Esophagus muscularis mucosa (tissue), 4 donors: ENCODE measurements at regions not wholly inside any gene's neighbourhood (a gene's known extent, or its start where the extent isn't known, plus 50 kb on each side); places are given as distances from the start of the nearest gene placed in this dataset.

Experiments
- DNase-seq: peaks from one replicate; pipeline ENCODE4 v3.0.0-alpha.2; 2017; ENCODE audit errors: extremely low spot score
- H3K27ac ChIP-seq, 4 donors: fragments of 200-600 bp; sonication (generic); replicated peaks in 1 of 4; 1 replicate in 3 of 4; 2 replicates in 1 of 4; pipeline ENCODE4 v1.5.1; 2016 to 2019; ENCODE audit warnings: mild to moderate bottlenecking in 1 of 4
- H3K27me3 ChIP-seq, 4 donors: fragments of 200-600 bp; sonication (generic); one replicate each; pipeline versions ENCODE4 v1.5.1 to v1.6.0; 2016 to 2019
- H3K36me3 ChIP-seq, 4 donors: fragments of 200-600 bp; sonication (generic); one replicate each; pipeline ENCODE4 v1.5.1; 2016 to 2019
- H3K4me1 ChIP-seq, 4 donors: fragments of 200-600 bp; sonication (generic); one replicate each; pipeline ENCODE4 v1.5.1; 2016 to 2019
- H3K4me3 ChIP-seq, 4 donors: fragments of 200-600 bp; sonication (generic); 1 replicate in 2 of 4; 2 replicates in 2 of 4; pipeline ENCODE4 v1.5.1; 2016 to 2019; ENCODE audit warnings: mild to moderate bottlenecking in 4 of 4, moderate library complexity in 1 of 4
- H3K9me3 ChIP-seq, 4 donors: fragments of 200-600 bp; sonication (generic); 1 replicate in 3 of 4; 2 replicates in 1 of 4; pipeline ENCODE4 v1.5.1; 2016 to 2019
- EP300 ChIP-seq: sonication (generic); formaldehyde crosslinking; IDR thresholded peaks from one replicate; pipeline ENCODE4 v1.6.1; 2017; ENCODE audit warnings: antibody characterized with exemption
- POLR2A ChIP-seq: fragments of 450-650 bp; IDR thresholded peaks from one replicate; pipeline ENCODE4 v1.6.1; 2017; ENCODE audit warnings: antibody characterized with exemption, moderate library complexity, mild to moderate bottlenecking, low read depth
- POLR2AphosphoS5 ChIP-seq, 2 donors: sonication (generic); formaldehyde crosslinking; IDR thresholded peaks; one replicate each; pipeline ENCODE4 v1.6.1; 2017; ENCODE audit warnings: antibody characterized with exemption in 2 of 2
- WGBS: methylation state at CpG from one replicate; pipeline ENCODE4 v1.1.5; 2018; 5-methylcytosine and 5-hydroxymethylcytosine counted together
- intact Hi-C: fragments of 100-400 bp; cut with DNase I; formaldehyde crosslinking; loops from one replicate; pipeline ENCODE4 v1.15.1; 2023
- TF ChIP-seq, protein P1 (sequence below), 3 experiments: fragments of 200-600 bp in 2 of 3; fragments of 450-650 bp in 1 of 3; sonication (generic) in 2 of 3; IDR thresholded peaks; one replicate each; pipeline ENCODE4 v1.5.1; 2017 to 2019; ENCODE audit warnings: antibody characterized with exemption in 3 of 3, mild to moderate bottlenecking in 2 of 3, moderate library complexity in 1 of 3

DNA sequence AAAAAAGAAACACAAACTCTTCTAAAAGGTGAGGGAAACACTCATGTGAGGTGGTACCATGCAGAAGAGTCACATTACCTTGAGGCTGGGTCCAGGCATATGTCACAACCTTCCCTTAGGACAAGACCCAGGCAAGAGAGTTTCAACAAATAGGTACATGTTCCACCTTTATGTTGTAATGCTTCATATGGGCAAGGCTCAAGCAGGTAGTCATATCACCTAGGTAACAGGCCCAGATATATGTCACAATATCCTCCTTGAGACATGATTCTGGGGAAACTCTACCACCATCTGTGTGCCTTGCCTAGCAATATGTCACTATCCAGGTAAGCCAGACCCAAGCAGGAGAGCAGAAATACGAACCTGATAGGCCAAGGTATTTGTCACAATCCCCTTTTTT, 892.2 kb upstream of the AMELY start:
- Histone ChIP-seq H3K36me3 (no peaks in the 10 kb centered on the region), H3K4me3 (no peak overlapping the region), H3K27me3 (no peaks in the 10 kb centered on the region), H3K4me1 (no peaks in the 10 kb centered on the region), H3K9me3 (no peaks in the 10 kb centered on the region), H3K27ac (no peak overlapping the region)
- TF ChIP-seq EP300: no peak
- TF ChIP-seq POLR2A: no peak
- TF ChIP-seq POLR2AphosphoS5 (IDR thresholded peaks at IDR 0.05): no peak
- TF ChIP-seq, protein P1, sequence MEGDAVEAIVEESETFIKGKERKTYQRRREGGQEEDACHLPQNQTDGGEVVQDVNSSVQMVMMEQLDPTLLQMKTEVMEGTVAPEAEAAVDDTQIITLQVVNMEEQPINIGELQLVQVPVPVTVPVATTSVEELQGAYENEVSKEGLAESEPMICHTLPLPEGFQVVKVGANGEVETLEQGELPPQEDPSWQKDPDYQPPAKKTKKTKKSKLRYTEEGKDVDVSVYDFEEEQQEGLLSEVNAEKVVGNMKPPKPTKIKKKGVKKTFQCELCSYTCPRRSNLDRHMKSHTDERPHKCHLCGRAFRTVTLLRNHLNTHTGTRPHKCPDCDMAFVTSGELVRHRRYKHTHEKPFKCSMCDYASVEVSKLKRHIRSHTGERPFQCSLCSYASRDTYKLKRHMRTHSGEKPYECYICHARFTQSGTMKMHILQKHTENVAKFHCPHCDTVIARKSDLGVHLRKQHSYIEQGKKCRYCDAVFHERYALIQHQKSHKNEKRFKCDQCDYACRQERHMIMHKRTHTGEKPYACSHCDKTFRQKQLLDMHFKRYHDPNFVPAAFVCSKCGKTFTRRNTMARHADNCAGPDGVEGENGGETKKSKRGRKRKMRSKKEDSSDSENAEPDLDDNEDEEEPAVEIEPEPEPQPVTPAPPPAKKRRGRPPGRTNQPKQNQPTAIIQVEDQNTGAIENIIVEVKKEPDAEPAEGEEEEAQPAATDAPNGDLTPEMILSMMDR (IDR thresholded peaks at IDR 0.05): no peak
- no peak for DNase-seq
- intact Hi-C loops: no loop called here
- no CpG with 5 or more reads among the region's 1 CpG for WGBS

DNA sequence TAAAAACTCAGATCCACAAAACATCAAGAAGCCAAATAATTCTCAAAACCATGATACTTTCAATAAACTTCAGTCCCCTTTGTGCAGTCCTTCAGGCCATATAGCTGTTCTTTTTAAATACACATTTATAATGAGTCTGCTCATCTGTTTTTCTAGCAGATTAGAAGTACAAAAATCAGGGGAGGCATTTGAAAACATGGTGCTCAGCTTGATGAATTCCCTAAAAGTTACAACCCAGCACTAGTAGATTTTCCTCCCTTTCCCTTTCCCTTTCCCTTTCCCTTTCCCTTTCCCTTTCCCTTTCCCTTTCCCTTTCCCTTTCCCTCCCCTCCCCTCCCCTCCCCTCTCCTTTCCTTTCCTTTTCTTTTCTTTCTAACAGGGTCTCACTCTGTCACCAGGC, 884.6 kb upstream of the AMELY start:
- no peaks in the 10 kb centered on the region for H3K36me3 ChIP-seq
- intact Hi-C loops: no loop called here
- no peak overlapping the region for H3K4me3 ChIP-seq
- peaks cover 0 to 6% (median 0%) of the 10 kb centered on the region in 4 donors for H3K4me1 ChIP-seq
- no peaks in the 10 kb centered on the region for H3K27me3 ChIP-seq
- H3K9me3 ChIP-seq: no peaks in the 10 kb centered on the region
- DNase-seq: no peak
- TF ChIP-seq, protein P1 (IDR thresholded peaks at IDR 0.05): no peak
- TF ChIP-seq POLR2A (no peak), EP300 (no peak)
- H3K27ac ChIP-seq: no peak overlapping the region

DNA sequence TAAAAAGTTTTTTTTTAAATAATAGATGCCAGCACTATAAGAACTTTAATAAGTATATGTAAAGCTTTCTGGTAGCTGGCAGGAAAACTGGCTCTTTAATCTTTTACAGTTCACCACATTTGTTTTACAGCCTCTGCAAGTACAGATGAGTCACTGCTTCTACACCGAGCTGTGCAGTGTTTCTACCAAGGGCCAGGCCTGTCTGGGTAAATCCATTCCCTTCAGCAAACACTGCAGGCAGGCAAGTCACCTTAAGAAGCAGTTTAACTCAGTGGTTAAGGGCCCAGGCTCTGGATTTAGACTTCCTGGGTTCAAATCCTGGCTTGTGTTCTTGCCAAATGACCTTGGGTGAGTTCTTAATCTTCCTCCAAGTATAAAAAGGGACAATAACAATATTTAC, 882.9 kb upstream of the AMELY start:
- intact Hi-C loops: no loop called here
- DNase-seq: no peak
- no peaks in the 10 kb centered on the region for H3K9me3 ChIP-seq
- peaks cover 0 to 6% (median 0%) of the 10 kb centered on the region in 4 donors for H3K4me1 ChIP-seq
- H3K36me3 ChIP-seq: no peaks in the 10 kb centered on the region
- no CpG with 5 or more reads among the region's 1 CpG for WGBS
- H3K27me3 ChIP-seq: no peaks in the 10 kb centered on the region
- no peak overlapping the region for H3K27ac ChIP-seq
- H3K4me3 ChIP-seq: no peak overlapping the region
- TF ChIP-seq, protein P1 (IDR thresholded peaks at IDR 0.05): no peak
- TF ChIP-seq POLR2AphosphoS5 (IDR thresholded peaks at IDR 0.05) (no peak), POLR2A (no peak), EP300 (no peak)

DNA sequence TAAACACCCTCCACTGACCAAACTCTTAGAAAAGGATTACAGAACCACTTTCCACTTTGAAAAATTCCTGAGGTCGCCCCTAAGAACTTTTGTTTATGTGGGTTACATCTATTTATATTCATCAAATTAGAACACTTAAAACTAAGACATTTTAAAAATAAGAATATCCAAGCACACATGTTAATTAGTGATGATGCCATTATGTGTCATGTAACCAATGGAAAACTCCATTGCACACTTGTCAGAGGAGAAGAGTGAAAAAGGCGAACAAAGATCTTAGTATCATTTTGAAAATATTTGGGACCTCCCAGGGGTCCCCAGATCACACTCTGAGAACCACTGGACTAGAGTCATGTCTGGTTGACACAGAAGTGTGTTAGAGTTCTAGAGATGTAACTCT, 882.4 kb upstream of the AMELY start:
- Histone ChIP-seq H3K27ac (no peak overlapping the region), H3K9me3 (no peaks in the 10 kb centered on the region), H3K27me3 (no peaks in the 10 kb centered on the region), H3K4me1 (peaks cover 0 to 6% (median 0%) of the 10 kb centered on the region in 4 donors), H3K36me3 (no peaks in the 10 kb centered on the region), H3K4me3 (no peak overlapping the region)
- intact Hi-C loops: no loop called here
- WGBS: no CpG with 5 or more reads among the region's 2 CpGs
- DNase-seq: no peak
- TF ChIP-seq EP300: no peak

DNA sequence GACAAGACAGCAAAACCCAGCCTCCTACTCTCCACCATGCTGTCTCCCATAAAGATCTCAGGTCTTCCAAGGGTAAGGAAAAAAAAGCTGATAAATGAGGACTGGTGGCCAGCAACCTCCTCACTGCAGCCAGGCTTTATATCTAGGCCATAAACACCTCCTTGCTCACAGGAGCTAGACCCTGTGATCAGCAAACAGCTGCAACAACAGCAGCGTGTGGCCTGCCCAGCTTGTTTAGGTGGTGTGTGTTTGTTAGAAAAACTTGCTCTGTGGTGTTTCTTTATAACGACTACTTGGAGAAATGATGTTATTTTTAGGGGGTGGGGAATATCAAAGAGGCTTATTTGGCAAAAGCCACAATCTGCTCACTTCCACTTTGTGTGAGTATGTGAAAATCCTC, 880.9 kb upstream of the AMELY start:
- H3K9me3 ChIP-seq: no peaks in the 10 kb centered on the region
- no peak overlapping the region for H3K27ac ChIP-seq
- TF ChIP-seq, protein P1 (IDR thresholded peaks at IDR 0.05): no peak
- TF ChIP-seq POLR2AphosphoS5 (IDR thresholded peaks at IDR 0.05): no peak
- no peak for TF ChIP-seq EP300
- TF ChIP-seq POLR2A: no peak
- no CpG with 5 or more reads among the region's 2 CpGs for WGBS
- H3K27me3 ChIP-seq: no peaks in the 10 kb centered on the region
- intact Hi-C loops: no loop called here
- no peak overlapping the region for H3K4me3 ChIP-seq
- DNase-seq: no peak
- no peaks in the 10 kb centered on the region for H3K36me3 ChIP-seq
- peaks cover 0 to 6% (median 0%) of the 10 kb centered on the region in 4 donors for H3K4me1 ChIP-seq
